ENCODE measurements at regions not wholly inside any gene's neighbourhood (a gene's known extent, or its start where the extent isn't known, plus 50 kb on each side); places are given as distances from the start of the nearest gene placed in this dataset.

DNA sequence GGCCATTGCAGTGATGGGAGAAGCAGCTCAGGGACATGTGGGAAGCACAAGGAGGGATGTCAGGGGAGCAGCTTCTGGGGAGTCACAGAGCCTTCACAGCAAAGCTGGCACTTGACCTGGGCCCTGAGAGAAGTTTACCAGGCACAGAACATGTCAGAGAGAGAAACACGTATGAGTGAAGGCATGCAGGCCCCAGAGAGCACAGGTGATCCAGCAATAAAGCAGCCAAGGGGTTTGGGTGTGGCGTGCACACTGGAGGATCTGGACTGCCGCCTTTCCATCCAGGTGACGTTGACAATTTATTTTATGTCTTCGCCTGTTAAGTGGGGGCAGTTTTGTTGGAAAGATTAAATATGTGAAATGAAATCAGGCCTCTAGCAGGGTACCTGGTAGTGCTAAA, 252.6 kb upstream of the COBL start:
- H3K9me3 ChIP-seq (ENCODE audit: control insufficient read depth, low read length): peaks cover 8% of the 10 kb centered on the region
- no peak overlapping the region for H3K27ac ChIP-seq (ENCODE audit: low read length, poor library complexity, severe bottlenecking)
- no peak overlapping the region for H3K4me2 ChIP-seq (ENCODE audit: low read length, poor library complexity, severe bottlenecking)
- no peak overlapping the region for H3K23ac ChIP-seq (ENCODE audit: low read length in 2 of 2)
- no peaks in the 10 kb centered on the region for H3K36me3 ChIP-seq (ENCODE audit: control insufficient read depth in 1 of 2, insufficient read depth in 2 of 2, low read depth in 1 of 2, low read length in 2 of 2)
- H3K4me1 ChIP-seq (ENCODE audit: control insufficient read depth, insufficient read depth, low read depth, low read length): no peaks in the 10 kb centered on the region
- no peak for DNase-seq
- WGBS: 70% methylated on average over 5 of the region's 5 CpGs
- no peak overlapping the region for H4K8ac ChIP-seq (ENCODE audit: low read length)
- no peak overlapping the region for H2BK5ac ChIP-seq (ENCODE audit: low read depth, low read length, poor library complexity, severe bottlenecking)
- no peaks in the 10 kb centered on the region for H3K79me1 ChIP-seq (replicated peaks; ENCODE audit: low read length, poor library complexity, severe bottlenecking)
- H4K91ac ChIP-seq (ENCODE audit: low read length): peak overlapping the region; percentile 15
- no peak overlapping the region for H2AK5ac ChIP-seq (ENCODE audit: low read length, severe bottlenecking)
- H3K14ac ChIP-seq (ENCODE audit: low read length in 2 of 2): no peak overlapping the region
- H3K18ac ChIP-seq (ENCODE audit: low read depth in 1 of 2, low read length in 2 of 2): no peak overlapping the region
- no peak overlapping the region for H3K4me3 ChIP-seq (ENCODE audit: insufficient read depth in 1 of 2, low read depth in 1 of 2, low read length in 2 of 2)
- no peak overlapping the region for H3K9ac ChIP-seq (ENCODE audit: low read length)
- no peak overlapping the region for H2AFZ ChIP-seq (ENCODE audit: low read depth, low read length)
- no peak overlapping the region for H2BK12ac ChIP-seq (ENCODE audit: low read length in 2 of 2)
- no peak overlapping the region for H2BK15ac ChIP-seq (ENCODE audit: low read depth, poor library complexity, severe bottlenecking)
- H3K27me3 ChIP-seq (ENCODE audit: control insufficient read depth in 1 of 2, insufficient read depth in 1 of 2, low read length in 2 of 2): no peaks in the 10 kb centered on the region
- H2BK120ac ChIP-seq (ENCODE audit: low read depth, low read length): no peak overlapping the region
- H3K4ac ChIP-seq (ENCODE audit: low read depth in 1 of 2, low read length in 2 of 2): no peak overlapping the region

DNA sequence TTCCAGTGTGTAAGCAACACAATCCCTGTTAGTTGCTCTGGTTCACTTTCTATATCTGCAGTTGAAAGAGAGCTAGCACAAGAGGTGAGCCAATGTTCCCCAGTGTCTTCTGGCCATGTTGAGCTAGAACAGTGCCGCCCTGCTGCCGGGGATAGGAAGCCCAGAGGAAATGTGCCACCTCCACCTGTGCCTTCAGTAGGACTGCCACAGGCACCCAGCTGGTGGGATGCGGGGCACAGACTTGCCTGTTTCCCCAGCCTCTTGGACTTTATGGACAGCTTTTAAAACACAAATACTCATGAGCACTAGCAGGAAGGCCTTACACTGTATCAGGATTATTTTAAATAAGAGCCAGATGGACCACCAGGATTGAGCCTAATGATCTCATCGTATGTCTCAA, 234.5 kb upstream of the COBL start:
- Histone ChIP-seq H2AFZ (ENCODE audit: low read depth, low read length) (no peak overlapping the region), H3K4me2 (ENCODE audit: low read length, poor library complexity, severe bottlenecking) (no peak overlapping the region), H2BK15ac (ENCODE audit: low read depth, poor library complexity, severe bottlenecking) (no peak overlapping the region), H3K23ac (ENCODE audit: low read length in 2 of 2) (no peak overlapping the region), H4K8ac (ENCODE audit: low read length) (no peak overlapping the region), H3K18ac (ENCODE audit: low read depth in 1 of 2, low read length in 2 of 2) (no peak overlapping the region), H3K4me3 (ENCODE audit: insufficient read depth in 1 of 2, low read depth in 1 of 2, low read length in 2 of 2) (no peak overlapping the region), H3K36me3 (ENCODE audit: control insufficient read depth in 1 of 2, insufficient read depth in 2 of 2, low read depth in 1 of 2, low read length in 2 of 2) (no peaks in the 10 kb centered on the region), H3K4me1 (ENCODE audit: control insufficient read depth, insufficient read depth, low read depth, low read length) (no peaks in the 10 kb centered on the region), H2BK120ac (ENCODE audit: low read depth, low read length) (no peak overlapping the region), H2AK5ac (ENCODE audit: low read length, severe bottlenecking) (no peak overlapping the region), H3K27ac (ENCODE audit: low read length, poor library complexity, severe bottlenecking) (no peak overlapping the region), H3K79me1 (replicated peaks; ENCODE audit: low read length, poor library complexity, severe bottlenecking) (no peaks in the 10 kb centered on the region), H3K14ac (ENCODE audit: low read length in 2 of 2) (no peak overlapping the region), H3K9me3 (ENCODE audit: control insufficient read depth, low read length) (peaks cover 4% of the 10 kb centered on the region), H3K4ac (ENCODE audit: low read depth in 1 of 2, low read length in 2 of 2) (no peak overlapping the region), H3K27me3 (ENCODE audit: control insufficient read depth in 1 of 2, insufficient read depth in 1 of 2, low read length in 2 of 2) (no peaks in the 10 kb centered on the region), H2BK12ac (ENCODE audit: low read length in 2 of 2) (no peak overlapping the region), H3K9ac (ENCODE audit: low read length) (no peak overlapping the region), H2BK5ac (ENCODE audit: low read depth, low read length, poor library complexity, severe bottlenecking) (no peak overlapping the region), H4K91ac (ENCODE audit: low read length) (no peak overlapping the region)
- WGBS: 91% methylated on average over 4 of the region's 4 CpGs
- no peak for DNase-seq

GRCh38 chr7:51545131-51545530, 228.5 kb upstream of the COBL start:
- Histone ChIP-seq H2AK5ac (ENCODE audit: low read length, severe bottlenecking) (no peak overlapping the region), H3K18ac (ENCODE audit: low read depth in 1 of 2, low read length in 2 of 2) (no peak overlapping the region), H2BK5ac (ENCODE audit: low read depth, low read length, poor library complexity, severe bottlenecking) (no peak overlapping the region), H4K91ac (ENCODE audit: low read length) (no peak overlapping the region), H3K27ac (ENCODE audit: low read length, poor library complexity, severe bottlenecking) (no peak overlapping the region), H3K14ac (ENCODE audit: low read length in 2 of 2) (no peak overlapping the region), H2BK15ac (ENCODE audit: low read depth, poor library complexity, severe bottlenecking) (no peak overlapping the region), H2AFZ (ENCODE audit: low read depth, low read length) (no peak overlapping the region), H3K23ac (ENCODE audit: low read length in 2 of 2) (no peak overlapping the region), H3K9me3 (ENCODE audit: control insufficient read depth, low read length) (peaks cover 10% of the 10 kb centered on the region), H3K4ac (ENCODE audit: low read depth in 1 of 2, low read length in 2 of 2) (no peak overlapping the region), H4K8ac (ENCODE audit: low read length) (no peak overlapping the region), H3K4me2 (ENCODE audit: low read length, poor library complexity, severe bottlenecking) (no peak overlapping the region), H3K4me1 (ENCODE audit: control insufficient read depth, insufficient read depth, low read depth, low read length) (no peaks in the 10 kb centered on the region), H3K4me3 (ENCODE audit: insufficient read depth in 1 of 2, low read depth in 1 of 2, low read length in 2 of 2) (no peak overlapping the region), H2BK12ac (ENCODE audit: low read length in 2 of 2) (no peak overlapping the region), H3K36me3 (ENCODE audit: control insufficient read depth in 1 of 2, insufficient read depth in 2 of 2, low read depth in 1 of 2, low read length in 2 of 2) (no peaks in the 10 kb centered on the region), H2BK120ac (ENCODE audit: low read depth, low read length) (no peak overlapping the region), H3K27me3 (ENCODE audit: control insufficient read depth in 1 of 2, insufficient read depth in 1 of 2, low read length in 2 of 2) (no peaks in the 10 kb centered on the region), H3K79me1 (replicated peaks; ENCODE audit: low read length, poor library complexity, severe bottlenecking) (no peaks in the 10 kb centered on the region), H3K9ac (ENCODE audit: low read length) (no peak overlapping the region)
- no peak for DNase-seq
- 45% methylated on average over 2 of the region's 2 CpGs for WGBS

DNA sequence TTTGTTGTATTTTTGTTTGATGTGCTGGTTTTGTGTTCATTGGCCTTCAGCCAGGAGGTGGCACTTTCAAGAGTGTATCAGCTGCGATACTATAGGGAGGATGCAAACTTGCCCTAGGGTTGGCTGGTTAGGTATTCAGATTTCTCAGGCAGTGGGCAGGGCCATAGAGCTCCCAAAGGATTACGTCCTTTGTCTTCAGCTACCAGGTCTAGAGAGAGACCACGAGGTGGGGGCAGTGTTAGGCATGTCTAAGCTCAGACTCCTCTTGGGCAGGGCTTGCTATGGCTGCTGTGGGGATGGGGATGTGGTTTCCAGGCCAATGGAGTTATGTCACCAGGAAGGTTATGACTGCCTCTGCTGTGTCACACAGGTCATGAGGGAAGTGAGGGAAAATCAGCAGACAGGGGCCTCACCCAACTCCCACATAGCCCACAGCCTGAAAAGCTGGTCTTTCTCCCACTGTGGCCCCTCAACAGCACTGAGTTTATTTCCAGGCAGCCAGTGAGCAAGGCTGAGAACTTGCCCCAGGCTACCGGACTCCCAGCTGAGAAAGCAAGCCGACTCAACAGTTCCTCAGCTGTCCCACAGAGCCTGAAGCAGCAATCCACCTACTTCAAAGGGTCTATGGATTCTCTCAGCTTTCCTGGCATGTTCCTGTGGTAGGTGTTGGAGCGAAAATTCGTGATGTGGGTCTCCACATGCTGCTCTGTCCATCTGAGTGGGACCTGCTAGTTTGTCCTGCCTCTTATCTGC, 227.4 kb upstream of the COBL start:
- H2BK15ac ChIP-seq (ENCODE audit: low read depth, poor library complexity, severe bottlenecking): no peak overlapping the region
- no peak overlapping the region for H2AK5ac ChIP-seq (ENCODE audit: low read length, severe bottlenecking)
- WGBS: 59% methylated on average over 5 of the region's 7 CpGs
- no peak overlapping the region for H3K23ac ChIP-seq (ENCODE audit: low read length in 2 of 2)
- H2BK5ac ChIP-seq (ENCODE audit: low read depth, low read length, poor library complexity, severe bottlenecking): no peak overlapping the region
- peaks cover 6% of the 10 kb centered on the region for H3K9me3 ChIP-seq (ENCODE audit: control insufficient read depth, low read length)
- H4K8ac ChIP-seq (ENCODE audit: low read length): no peak overlapping the region
- no peak overlapping the region for H3K9ac ChIP-seq (ENCODE audit: low read length)
- H3K27me3 ChIP-seq (ENCODE audit: control insufficient read depth in 1 of 2, insufficient read depth in 1 of 2, low read length in 2 of 2): no peaks in the 10 kb centered on the region
- no peak overlapping the region for H3K4ac ChIP-seq (ENCODE audit: low read depth in 1 of 2, low read length in 2 of 2)
- H2AFZ ChIP-seq (ENCODE audit: low read depth, low read length): no peak overlapping the region
- H2BK12ac ChIP-seq (ENCODE audit: low read length in 2 of 2): no peak overlapping the region
- no peak overlapping the region for H3K4me3 ChIP-seq (ENCODE audit: insufficient read depth in 1 of 2, low read depth in 1 of 2, low read length in 2 of 2)
- H3K4me1 ChIP-seq (ENCODE audit: control insufficient read depth, insufficient read depth, low read depth, low read length): no peaks in the 10 kb centered on the region
- no peak overlapping the region for H3K18ac ChIP-seq (ENCODE audit: low read depth in 1 of 2, low read length in 2 of 2)
- H3K36me3 ChIP-seq (ENCODE audit: control insufficient read depth in 1 of 2, insufficient read depth in 2 of 2, low read depth in 1 of 2, low read length in 2 of 2): no peaks in the 10 kb centered on the region
- no peak overlapping the region for H2BK120ac ChIP-seq (ENCODE audit: low read depth, low read length)
- no peak overlapping the region for H3K27ac ChIP-seq (ENCODE audit: low read length, poor library complexity, severe bottlenecking)
- H4K91ac ChIP-seq (ENCODE audit: low read length): no peak overlapping the region
- H3K14ac ChIP-seq (ENCODE audit: low read length in 2 of 2): no peak overlapping the region
- H3K79me1 ChIP-seq (replicated peaks; ENCODE audit: low read length, poor library complexity, severe bottlenecking): no peaks in the 10 kb centered on the region
- no peak overlapping the region for H3K4me2 ChIP-seq (ENCODE audit: low read length, poor library complexity, severe bottlenecking)
- DNase-seq: no peak

All from mesenchymal stem cell (in vitro differentiated cells and primary cell).